ENCODE measurements at regions not wholly inside any gene's neighbourhood (a gene's known extent, or its start where the extent isn't known, plus 50 kb on each side); places are given as distances from the start of the nearest gene placed in this dataset.

DNA sequence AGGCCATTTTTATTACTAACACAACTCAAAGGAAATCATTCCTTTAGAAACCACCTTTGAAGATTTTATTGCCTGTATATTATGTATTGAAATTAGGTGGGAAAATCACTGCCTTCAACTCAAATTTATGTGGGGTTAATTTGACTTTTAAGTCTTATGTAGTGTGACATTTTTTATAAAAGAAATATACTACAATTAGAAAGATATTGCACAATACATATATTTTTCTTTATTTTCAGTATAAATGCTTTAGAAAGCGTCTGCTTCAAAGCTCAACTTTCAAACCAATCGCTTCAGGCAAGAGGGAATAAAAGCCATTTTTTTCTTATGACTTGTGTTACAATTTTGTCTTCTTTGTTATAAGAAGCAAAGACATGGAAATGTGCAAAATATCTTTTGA is 337.4 kb upstream of the ZWINT start:
- TF ChIP-seq EZH2 (IDR thresholded peaks at IDR 0.05; ENCODE audit: low read depth, unreplicated experiment) (no peak), POLR2AphosphoS5 (IDR thresholded peaks at IDR 0.05; ENCODE audit: low read depth) (no peak), JUNB (IDR thresholded peaks at IDR 0.05; ENCODE audit: unreplicated experiment) (no peak), EZH2phosphoT487 (IDR thresholded peaks at IDR 0.05; ENCODE audit: unreplicated experiment) (no peak), STAT1 (IDR thresholded peaks at IDR 0.05; ENCODE audit: unreplicated experiment) (no peak), NANOG (IDR thresholded peaks at IDR 0.05; ENCODE audit: borderline replicate concordance) (no peak)
- TF ChIP-seq, protein P1, sequence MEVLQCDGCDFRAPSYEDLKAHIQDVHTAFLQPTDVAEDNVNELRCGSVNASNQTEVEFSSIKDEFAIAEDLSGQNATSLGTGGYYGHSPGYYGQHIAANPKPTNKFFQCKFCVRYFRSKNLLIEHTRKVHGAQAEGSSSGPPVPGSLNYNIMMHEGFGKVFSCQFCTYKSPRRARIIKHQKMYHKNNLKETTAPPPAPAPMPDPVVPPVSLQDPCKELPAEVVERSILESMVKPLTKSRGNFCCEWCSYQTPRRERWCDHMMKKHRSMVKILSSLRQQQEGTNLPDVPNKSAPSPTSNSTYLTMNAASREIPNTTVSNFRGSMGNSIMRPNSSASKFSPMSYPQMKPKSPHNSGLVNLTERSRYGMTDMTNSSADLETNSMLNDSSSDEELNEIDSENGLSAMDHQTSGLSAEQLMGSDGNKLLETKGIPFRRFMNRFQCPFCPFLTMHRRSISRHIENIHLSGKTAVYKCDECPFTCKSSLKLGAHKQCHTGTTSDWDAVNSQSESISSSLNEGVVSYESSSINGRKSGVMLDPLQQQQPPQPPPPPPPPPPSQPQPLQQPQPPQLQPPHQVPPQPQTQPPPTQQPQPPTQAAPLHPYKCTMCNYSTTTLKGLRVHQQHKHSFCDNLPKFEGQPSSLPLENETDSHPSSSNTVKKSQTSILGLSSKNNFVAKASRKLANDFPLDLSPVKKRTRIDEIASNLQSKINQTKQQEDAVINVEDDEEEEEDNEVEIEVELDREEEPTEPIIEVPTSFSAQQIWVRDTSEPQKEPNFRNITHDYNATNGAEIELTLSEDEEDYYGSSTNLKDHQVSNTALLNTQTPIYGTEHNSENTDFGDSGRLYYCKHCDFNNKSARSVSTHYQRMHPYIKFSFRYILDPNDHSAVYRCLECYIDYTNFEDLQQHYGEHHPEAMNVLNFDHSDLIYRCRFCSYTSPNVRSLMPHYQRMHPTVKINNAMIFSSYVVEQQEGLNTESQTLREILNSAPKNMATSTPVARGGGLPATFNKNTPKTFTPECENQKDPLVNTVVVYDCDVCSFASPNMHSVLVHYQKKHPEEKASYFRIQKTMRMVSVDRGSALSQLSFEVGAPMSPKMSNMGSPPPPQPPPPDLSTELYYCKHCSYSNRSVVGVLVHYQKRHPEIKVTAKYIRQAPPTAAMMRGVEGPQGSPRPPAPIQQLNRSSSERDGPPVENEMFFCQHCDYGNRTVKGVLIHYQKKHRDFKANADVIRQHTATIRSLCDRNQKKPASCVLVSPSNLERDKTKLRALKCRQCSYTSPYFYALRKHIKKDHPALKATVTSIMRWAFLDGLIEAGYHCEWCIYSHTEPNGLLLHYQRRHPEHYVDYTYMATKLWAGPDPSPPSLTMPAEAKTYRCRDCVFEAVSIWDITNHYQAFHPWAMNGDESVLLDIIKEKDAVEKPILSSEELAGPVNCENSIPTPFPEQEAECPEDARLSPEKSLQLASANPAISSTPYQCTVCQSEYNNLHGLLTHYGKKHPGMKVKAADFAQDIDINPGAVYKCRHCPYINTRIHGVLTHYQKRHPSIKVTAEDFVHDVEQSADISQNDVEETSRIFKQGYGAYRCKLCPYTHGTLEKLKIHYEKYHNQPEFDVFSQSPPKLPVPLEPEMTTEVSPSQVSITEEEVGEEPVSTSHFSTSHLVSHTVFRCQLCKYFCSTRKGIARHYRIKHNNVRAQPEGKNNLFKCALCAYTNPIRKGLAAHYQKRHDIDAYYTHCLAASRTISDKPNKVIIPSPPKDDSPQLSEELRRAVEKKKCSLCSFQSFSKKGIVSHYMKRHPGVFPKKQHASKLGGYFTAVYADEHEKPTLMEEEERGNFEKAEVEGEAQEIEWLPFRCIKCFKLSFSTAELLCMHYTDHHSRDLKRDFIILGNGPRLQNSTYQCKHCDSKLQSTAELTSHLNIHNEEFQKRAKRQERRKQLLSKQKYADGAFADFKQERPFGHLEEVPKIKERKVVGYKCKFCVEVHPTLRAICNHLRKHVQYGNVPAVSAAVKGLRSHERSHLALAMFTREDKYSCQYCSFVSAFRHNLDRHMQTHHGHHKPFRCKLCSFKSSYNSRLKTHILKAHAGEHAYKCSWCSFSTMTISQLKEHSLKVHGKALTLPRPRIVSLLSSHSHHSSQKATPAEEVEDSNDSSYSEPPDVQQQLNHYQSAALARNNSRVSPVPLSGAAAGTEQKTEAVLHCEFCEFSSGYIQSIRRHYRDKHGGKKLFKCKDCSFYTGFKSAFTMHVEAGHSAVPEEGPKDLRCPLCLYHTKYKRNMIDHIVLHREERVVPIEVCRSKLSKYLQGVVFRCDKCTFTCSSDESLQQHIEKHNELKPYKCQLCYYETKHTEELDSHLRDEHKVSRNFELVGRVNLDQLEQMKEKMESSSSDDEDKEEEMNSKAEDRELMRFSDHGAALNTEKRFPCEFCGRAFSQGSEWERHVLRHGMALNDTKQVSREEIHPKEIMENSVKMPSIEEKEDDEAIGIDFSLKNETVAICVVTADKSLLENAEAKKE (CRISPR knock-in tag; IDR thresholded peaks at IDR 0.05): no peak
- TF ChIP-seq, protein P2, sequence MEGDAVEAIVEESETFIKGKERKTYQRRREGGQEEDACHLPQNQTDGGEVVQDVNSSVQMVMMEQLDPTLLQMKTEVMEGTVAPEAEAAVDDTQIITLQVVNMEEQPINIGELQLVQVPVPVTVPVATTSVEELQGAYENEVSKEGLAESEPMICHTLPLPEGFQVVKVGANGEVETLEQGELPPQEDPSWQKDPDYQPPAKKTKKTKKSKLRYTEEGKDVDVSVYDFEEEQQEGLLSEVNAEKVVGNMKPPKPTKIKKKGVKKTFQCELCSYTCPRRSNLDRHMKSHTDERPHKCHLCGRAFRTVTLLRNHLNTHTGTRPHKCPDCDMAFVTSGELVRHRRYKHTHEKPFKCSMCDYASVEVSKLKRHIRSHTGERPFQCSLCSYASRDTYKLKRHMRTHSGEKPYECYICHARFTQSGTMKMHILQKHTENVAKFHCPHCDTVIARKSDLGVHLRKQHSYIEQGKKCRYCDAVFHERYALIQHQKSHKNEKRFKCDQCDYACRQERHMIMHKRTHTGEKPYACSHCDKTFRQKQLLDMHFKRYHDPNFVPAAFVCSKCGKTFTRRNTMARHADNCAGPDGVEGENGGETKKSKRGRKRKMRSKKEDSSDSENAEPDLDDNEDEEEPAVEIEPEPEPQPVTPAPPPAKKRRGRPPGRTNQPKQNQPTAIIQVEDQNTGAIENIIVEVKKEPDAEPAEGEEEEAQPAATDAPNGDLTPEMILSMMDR (conservative IDR thresholded peaks at IDR 0.05; ENCODE audit: low read depth in 2 of 2): no peak
- TF ChIP-seq, protein P3, sequence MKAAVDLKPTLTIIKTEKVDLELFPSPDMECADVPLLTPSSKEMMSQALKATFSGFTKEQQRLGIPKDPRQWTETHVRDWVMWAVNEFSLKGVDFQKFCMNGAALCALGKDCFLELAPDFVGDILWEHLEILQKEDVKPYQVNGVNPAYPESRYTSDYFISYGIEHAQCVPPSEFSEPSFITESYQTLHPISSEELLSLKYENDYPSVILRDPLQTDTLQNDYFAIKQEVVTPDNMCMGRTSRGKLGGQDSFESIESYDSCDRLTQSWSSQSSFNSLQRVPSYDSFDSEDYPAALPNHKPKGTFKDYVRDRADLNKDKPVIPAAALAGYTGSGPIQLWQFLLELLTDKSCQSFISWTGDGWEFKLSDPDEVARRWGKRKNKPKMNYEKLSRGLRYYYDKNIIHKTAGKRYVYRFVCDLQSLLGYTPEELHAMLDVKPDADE (IDR thresholded peaks at IDR 0.05): no peak
- Histone ChIP-seq H3K4me1 (ENCODE audit: insufficient read depth) (no peaks in the 10 kb centered on the region), H3K27me3 (ENCODE audit: insufficient read depth) (no peaks in the 10 kb centered on the region), H3K4me3 (no peak overlapping the region), H3K9me2 (ENCODE audit: insufficient read depth) (no peaks in the 10 kb centered on the region), H3K36me3 (ENCODE audit: insufficient read depth) (no peaks in the 10 kb centered on the region), H3K27ac (ENCODE audit: low read depth) (no peak overlapping the region), H3K4me2 (no peak overlapping the region), H3F3A (replicated peaks; ENCODE audit: low read depth) (no peaks in the 10 kb centered on the region), H2AFZ (no peak overlapping the region), H4K20me1 (replicated peaks; ENCODE audit: insufficient read depth) (no peaks in the 10 kb centered on the region), H3K79me2 (replicated peaks; ENCODE audit: insufficient read depth) (no peaks in the 10 kb centered on the region)
- no peaks in the 10 kb centered on the region for H3K4me1 Mint-ChIP-seq
- no peak overlapping the region for H3K4me3 Mint-ChIP-seq
- DNase-seq (ENCODE audit: low spot score) (no peak), ATAC-seq (no peak)
- H3K36me3 Mint-ChIP-seq (ENCODE audit: low read depth): no peaks in the 10 kb centered on the region
- H3K27ac Mint-ChIP-seq: no peak overlapping the region
- H3K9me3 Mint-ChIP-seq: no peaks in the 10 kb centered on the region
- H3K27me3 Mint-ChIP-seq (ENCODE audit: insufficient read depth, low read depth, poor library complexity): no peaks in the 10 kb centered on the region
